Suppressor macrophage treated with lipopolysaccharide for 4 hours (primary cell): ENCODE measurements at regions not wholly inside any gene's neighbourhood (a gene's known extent, or its start where the extent isn't known, plus 50 kb on each side); places are given as distances from the start of the nearest gene placed in this dataset.
"Not testable (repeated sequence)": the region's sequence is repeated elsewhere in the genome, so short reads cannot be mapped to it uniquely, and the experiment has no call there.

Source experiments
- DNase-seq: peaks from one replicate; pipeline ENCODE4 v3.0.0-alpha.2; 2020

- DNase-seq, result no peak
Measured at GRCh38 chr20:23299673-23300050, 50.9 kb upstream of the NXT1 start.

- no peak for DNase-seq
Measured at GRCh38 chr20:23298926-23299672, 51.5 kb upstream of the NXT1 start.

- no peak for DNase-seq
Measured at GRCh38 chr20:23298155-23298554, 52.4 kb upstream of the NXT1 start.

- no peak for DNase-seq
Measured at GRCh38 chr20:23296841-23297701, 53.5 kb upstream of the NXT1 start.

- DNase-seq, result no peak
Measured at GRCh38 chr20:23295934-23296333, 54.7 kb upstream of the NXT1 start.

GRCh38 chr20:23294671-23295070, 55.9 kb upstream of the NXT1 start:
- no peak for DNase-seq

GRCh38 chr20:23294166-23294565, 56.4 kb upstream of the NXT1 start:
- no peak for DNase-seq

GRCh38 chr20:23293689-23294088, 56.9 kb upstream of the NXT1 start:
- no peak for DNase-seq

GRCh38 chr20:23292311-23292710, 58.3 kb upstream of the NXT1 start:
- DNase-seq, result not testable (repeated sequence)

- no peak for DNase-seq
Measured at GRCh38 chr20:23291575-23292240, 58.9 kb upstream of the NXT1 start.

GRCh38 chr20:23290761-23291574, 59.6 kb upstream of the NXT1 start:
- DNase-seq, result no peak

GRCh38 chr20:23289724-23290395, 60.7 kb upstream of the NXT1 start:
- no peak for DNase-seq

- no peak for DNase-seq
Measured at GRCh38 chr20:23289249-23289648, 61.3 kb upstream of the NXT1 start.

- no peak for DNase-seq
Measured at GRCh38 chr20:23287354-23288190, 63.0 kb upstream of the NXT1 start.

GRCh38 chr20:23286346-23286745, 64.2 kb upstream of the NXT1 start:
- no peak for DNase-seq

GRCh38 chr20:23285536-23285935, 65.1 kb upstream of the NXT1 start:
- DNase-seq, result no peak

- DNase-seq, result no peak
Measured at GRCh38 chr20:23284009-23284408, 66.6 kb upstream of the NXT1 start.

GRCh38 chr20:23283096-23283850, 67.3 kb upstream of the NXT1 start:
- DNase-seq, result no peak

- DNase-seq, result no peak
Measured at GRCh38 chr20:23282546-23282945, 68.0 kb upstream of the NXT1 start.

GRCh38 chr20:23282111-23282510, 68.5 kb upstream of the NXT1 start:
- no peak for DNase-seq

GRCh38 chr20:23279836-23280235, 70.8 kb upstream of the NXT1 start:
- no peak for DNase-seq
